NCI-H146 treated with DMSO at 0.1 percent for 48 hours (cell line): ENCODE measurements at regions not wholly inside any gene's neighbourhood (a gene's known extent, or its start where the extent isn't known, plus 50 kb on each side); places are given as distances from the start of the nearest gene placed in this dataset.
"Not testable (repeated sequence)": the region's sequence is repeated elsewhere in the genome, so short reads cannot be mapped to it uniquely, and the experiment has no call there.

Experiments used
- DNase-seq: peaks from one replicate; lab custom pipeline; 2025; ENCODE audit not compliant: unreplicated experiment; lab: John Stamatoyannopoulos, UW

DNA sequence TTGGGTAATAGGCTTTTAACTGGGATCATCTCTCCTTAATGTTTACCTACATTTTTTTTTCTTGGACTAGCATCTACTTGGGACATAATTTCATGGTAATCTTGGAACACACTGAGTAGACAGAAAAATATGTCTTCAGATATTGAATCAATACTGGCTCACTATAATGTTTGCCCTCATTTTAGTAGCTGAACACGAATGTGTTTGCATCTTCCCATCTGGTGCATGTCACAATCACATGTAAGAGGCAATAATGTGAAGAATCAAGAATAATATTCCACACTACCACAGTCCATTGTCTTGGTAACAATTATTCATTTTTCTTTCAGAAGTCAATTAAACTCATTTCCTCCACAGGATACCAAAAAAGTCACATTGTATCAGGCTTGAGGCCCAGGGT lies 382.7 kb upstream of the CDH10 start:
- no peak for DNase-seq

DNA sequence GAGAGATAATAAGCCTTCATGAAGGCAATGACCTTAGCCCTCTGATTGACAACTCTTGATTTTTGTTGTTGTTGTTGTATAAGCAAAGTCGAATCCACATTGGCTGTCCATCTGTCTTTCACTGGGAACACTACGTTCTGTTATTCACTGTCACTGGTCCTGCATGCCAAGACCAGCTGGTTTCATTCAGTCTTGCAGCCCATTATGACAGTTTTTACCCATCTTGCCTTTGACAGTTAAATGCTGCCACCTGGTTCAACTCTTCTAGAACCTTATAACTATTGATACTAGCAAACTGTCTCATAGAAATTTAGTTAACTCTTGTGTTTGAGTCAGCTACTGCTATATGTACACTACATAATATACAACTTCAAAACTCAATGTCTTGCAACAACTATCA lies 382.3 kb upstream of the CDH10 start:
- no peak for DNase-seq

DNA sequence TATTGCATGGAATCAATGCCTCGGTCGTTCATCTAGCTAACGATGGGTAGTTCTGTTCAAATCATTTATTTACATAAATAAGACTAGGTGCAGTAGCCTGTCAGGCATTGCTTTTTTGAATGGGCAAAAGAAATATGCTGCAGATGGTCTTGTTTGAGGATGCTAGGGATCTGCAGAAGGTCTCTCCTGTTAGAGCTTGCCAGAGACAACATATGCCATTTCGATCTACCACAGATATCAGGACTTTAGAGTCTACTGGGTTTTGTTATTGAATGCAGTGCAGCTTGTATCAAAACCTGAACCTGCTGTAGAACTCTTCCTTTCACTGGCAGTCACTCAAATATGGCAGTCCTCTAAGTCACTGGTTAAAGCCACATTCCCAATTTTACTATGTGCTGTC lies 381.1 kb upstream of the CDH10 start:
- no peak for DNase-seq

DNA sequence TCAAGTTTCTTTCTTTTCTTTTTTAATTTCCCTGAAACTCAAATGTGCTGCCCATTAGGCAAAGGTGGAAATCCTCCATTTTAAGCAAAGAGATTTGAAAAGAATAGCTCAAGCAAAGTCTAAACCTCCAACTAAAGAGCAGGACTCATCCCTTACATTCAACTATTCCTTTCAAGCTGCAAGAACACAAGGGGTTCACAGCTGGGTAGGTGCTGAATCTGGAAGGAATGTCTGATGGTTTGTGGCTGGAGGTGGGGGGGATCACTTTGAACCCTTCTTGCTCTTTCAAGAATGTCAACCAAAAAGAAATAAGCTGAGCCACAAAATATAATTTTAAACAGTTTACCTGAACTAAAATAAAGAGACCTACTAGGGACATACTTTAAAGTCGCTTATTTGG lies 375.7 kb upstream of the CDH10 start:
- no peak for DNase-seq

DNA sequence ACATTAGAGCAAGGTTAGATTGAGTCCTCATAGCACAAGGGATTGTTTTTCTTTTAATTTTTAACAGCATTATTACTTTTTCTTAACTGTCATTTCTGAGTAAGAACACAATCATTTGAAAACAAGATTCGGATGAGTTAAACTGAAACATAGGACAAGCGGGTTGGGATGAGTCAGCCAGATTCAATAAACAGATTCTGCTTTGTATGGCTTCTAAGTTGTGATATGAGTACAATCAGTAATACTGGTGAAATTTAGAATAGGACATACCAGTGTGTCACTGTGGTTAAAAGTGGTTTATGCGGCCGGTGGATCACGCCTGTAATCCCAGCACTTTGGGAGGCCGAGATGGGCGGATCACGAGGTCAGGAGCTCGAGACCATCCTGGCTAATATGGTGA lies 364.3 kb upstream of the CDH10 start:
- DNase-seq = no peak

DNA sequence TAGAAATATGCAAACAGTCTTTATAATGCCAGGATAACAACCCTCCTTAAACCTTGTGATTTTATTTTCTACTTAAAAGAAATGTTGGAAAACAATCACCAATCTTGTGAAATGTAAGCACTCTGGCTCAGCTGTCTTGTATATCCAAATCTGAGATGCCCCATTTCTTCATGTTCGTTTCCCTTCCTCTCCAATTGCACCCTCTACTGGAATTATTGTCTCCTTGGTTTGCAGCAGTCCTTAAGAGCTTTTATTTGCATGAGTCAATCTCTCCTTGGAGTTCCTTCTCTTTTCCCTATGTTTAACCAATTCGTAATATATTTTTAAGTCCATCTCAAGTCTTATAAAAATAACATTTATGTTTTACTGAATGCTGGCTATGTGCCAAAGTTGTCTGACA lies 362.0 kb upstream of the CDH10 start:
- DNase-seq = peak; percentile 11

DNA sequence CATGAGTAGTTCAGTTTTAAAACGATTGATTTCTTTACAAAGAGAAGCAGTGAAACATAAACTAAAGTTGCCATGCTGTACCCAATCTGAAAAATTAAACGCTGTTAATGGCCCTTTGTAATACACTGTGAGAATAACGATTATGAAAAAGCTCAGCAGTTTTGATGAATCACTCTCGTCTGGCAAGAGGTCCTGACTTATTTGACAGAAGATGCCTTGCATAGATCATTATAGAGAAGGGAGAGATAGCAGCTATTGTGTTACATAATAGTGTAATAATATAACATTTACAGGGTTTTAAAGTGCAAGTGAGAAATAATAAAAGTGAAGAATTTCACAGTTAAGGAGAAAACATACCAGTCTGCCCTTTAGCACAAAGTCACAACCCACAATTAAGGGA lies 361.5 kb upstream of the CDH10 start:
- DNase-seq = peak; percentile 3

DNA sequence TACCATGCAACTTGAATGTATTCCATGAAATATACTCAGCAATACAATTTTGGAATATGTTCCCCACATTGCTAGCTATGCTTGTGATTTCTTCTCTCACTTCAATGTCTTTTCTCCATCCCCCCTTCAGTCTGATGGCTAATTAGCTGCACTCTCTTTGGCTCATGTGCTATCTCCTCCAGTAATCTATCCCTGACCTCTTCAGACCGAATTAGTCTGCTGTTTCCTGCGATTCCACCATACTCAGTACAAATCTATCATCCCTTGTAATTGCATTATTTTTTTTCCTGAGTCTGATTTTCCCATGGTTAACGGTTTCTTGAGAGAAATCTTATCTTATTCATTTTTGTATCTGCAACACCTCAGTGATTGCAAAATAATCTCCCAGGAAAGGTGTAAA lies 360.7 kb upstream of the CDH10 start:
- DNase-seq = no peak

DNA sequence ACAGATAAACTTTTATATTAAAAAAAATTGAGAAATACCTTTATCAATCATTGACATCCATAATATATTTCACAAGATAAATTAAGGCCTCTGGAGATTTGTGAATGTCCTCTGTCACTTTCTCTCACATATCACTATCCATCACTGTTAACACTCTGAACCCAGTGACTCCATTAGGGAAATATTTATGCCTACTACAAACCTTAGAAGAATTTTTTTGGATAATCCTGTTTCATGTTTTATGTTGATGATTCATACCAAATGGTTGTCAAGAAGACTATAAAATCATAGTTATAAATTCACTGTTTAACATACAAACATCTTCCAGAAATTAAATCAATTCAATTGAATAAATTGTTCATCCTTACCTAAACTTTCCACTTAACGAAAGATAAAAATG lies 357.6 kb upstream of the CDH10 start:
- no peak for DNase-seq

DNA sequence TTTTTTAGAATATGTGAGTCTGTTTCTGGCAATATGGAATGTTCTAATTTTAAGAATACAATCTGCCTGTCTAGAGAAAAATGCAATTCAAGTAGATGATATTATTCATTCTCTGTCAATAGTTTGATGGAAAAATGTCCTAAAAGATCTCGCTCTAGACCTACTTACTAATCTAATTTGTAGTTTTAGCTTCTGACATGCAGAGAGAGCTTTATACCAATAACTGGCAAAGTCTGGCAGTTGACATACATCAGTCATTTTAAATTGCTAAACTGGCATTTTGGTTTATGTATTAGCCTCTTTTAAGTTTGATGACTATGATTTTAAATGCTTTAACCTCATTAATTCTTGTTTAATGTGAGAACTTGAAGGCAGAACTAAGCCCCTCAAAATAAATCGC lies 355.0 kb upstream of the CDH10 start:
- DNase-seq = no peak

DNA sequence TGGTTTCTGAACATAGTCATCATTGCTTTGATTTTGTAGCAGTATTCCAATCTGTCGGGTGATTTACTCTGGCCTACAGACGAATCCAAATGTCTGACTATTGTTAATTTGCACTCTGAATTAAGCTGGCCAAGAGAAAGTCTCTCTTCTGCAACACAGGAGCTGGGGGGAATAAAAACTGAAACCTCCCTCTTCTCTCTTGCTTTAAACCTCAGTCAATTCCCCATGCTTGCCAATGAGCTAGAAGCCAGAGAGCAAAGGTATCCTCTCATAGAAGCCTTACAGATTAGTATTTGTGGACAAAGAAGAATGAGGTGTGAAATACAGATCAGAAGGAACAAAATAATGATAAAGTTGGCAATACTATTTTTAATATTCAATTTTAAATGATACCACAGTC lies 353.9 kb upstream of the CDH10 start:
- no peak for DNase-seq

DNA sequence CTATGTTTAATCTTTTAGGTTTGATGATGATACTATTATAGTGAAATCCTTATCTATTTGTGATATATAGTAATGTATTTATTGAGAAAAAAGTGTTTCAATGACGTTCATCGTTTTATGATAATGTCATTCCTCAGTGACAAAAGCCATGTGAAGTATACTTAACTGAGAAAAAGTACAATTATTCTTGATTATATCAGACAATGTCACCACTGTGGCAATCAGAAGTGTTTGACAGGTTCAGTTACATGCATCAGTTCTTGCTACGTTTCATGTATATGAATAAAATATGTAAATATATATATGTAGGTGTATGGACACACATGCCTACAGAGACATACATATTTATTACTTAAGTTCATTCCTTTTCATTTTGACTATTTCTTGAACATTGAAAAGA lies 341.5 kb upstream of the CDH10 start:
- no peak for DNase-seq

DNA sequence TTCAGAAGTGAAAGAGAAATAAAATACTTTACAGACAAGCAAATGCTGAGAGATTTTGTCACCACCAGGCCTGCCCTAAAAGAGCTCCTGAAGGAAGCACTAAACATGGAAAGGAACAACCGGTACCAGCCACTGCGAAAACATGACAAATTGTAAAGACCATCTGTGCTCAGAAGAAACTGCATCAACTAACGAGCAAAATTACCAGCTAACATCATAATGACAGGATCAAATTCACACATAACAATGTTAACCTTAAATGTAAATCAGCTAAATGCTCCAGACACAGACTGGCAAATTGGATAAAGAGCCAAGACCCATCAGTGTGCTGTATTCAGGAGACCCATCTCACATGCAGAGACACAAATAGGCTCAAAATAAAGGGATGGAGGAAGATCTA lies 333.8 kb upstream of the CDH10 start:
- DNase-seq = not testable (repeated sequence)

DNA sequence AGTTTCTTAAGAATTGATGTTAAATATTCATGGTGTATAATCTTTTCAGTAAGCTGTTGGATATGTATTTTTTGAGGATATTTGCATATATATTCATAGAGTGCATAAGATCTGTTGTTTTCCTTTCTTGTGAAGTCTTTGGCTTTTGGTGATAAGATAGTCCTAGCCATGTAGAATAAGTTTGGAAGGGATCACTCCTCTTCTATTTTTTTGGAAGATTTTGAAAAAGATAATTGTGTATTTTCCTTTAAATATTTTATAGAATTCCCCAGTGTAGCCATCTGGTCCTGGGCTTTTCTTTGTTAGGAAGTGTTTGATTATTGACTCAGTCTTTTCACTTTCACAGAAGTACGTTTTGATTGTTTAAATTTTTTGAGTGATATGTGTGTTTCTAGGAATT lies 318.8 kb upstream of the CDH10 start:
- DNase-seq = no peak

DNA sequence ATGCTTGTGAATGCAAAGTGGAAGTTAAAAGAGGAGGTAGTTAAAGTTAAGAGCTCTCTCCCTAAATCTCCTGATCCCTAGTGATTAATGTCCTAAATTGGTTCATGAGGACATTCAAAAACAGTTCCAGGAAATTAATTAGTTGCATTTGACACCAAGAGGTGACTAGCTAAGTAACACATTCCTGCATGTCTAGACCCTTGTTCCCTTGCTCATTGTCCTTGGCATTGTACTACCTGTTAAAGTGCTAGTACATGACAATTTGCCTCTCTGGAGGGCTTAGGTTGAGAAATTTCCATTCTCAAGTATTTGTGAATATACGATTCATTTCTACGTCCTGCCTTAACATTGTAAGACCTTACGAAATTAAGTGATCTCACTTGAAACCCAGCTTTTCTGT lies 278.6 kb upstream of the CDH10 start:
- DNase-seq = no peak

DNA sequence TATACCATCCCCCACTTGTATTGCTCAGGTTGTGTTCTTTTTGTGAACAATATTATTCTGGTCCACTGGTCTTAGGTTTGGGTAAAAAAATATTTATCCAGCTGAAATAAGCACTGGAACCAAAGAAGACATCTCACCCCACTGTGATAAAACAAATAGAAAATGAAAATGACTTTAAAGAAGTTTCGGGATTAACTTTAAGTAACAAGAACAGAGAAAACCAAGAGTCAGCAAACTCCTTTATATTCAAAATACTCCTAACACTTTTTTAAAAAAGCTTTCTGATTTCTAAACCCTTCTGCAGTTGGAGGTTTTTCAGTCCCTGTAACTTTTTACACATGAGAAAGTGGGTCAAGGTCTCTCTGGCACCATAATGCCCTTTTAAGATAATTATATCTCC lies 273.9 kb upstream of the CDH10 start:
- no peak for DNase-seq

DNA sequence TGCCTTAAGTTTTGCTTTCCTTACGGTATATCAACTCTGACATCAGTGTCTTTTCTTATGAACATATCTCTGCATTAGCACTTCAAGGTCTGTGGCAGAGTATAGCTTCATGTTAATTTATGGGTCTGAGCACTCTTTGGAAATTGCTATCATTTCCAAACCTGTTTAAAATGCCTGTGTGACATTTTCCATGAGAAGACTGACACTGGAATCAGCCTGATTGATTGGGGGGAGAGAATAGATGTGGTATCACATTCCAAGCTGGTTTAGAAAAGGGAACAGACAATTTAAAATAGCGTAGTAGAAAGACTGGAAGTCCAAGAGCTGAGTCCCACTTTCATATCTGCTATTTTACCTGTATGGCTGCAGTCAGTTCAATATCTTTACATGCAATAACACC lies 272.1 kb upstream of the CDH10 start:
- no peak for DNase-seq

DNA sequence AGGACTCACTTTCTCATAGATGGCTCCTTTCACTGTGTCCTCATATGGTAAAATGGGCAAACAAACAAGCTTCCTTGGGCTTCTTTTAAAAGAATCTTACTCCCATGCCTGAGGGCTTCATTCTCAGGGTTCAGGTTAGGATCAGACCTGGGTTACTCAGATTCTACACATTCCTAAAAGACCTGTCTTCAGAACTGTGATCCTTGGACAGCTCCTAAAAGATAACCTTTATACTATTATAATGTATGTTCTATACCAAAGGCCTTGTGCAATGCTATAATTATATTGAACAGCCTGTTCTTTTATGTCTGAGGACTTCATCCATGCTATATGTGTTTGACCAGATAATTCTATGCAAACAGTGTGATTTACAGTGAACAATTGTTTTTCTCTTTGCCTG lies 264.4 kb upstream of the CDH10 start:
- DNase-seq = no peak

DNA sequence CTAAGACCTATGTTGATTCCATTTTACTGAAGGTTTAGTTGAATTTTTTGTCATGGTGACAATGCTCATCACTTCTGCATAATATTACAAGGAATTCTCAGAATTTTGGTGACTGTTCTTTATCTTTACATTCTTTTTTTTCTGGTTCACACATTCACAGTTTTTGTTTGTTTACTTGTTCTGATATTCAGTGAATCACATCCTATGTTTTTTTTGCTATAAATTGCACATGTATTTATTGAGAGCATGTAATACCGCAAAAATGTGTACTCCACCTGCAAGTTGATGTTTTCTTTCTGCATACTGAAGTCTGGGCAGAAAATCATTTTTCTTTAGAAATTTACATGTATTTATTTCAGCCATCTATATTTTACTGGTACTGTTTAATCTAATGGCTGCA lies 261.9 kb upstream of the CDH10 start:
- no peak for DNase-seq

DNA sequence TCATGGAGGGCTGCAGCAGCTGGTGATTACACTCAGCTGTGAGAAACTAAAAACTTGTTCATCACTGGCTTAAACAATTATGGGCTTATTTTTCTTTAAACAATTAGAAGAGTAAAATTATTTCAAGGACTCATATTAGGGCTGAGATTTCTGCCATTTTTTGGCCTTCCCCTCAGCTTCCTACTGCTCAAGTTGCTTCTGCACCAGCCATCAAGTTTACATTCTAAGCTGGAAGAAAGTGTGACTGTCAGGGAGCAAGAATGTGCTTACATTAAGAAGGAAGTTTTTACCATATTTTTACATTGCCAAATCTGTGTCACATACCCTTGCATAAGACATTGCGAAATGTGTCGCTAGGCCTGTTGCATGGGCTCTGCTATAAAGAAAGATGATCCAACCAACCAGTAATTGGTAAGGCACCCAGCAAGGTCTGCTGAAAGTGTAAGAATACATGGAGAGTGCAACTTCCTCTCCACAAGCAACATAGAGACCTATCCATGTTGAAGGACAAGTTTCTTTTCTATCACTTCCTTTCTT lies 260.3 kb upstream of the CDH10 start:
- no peak for DNase-seq

DNA sequence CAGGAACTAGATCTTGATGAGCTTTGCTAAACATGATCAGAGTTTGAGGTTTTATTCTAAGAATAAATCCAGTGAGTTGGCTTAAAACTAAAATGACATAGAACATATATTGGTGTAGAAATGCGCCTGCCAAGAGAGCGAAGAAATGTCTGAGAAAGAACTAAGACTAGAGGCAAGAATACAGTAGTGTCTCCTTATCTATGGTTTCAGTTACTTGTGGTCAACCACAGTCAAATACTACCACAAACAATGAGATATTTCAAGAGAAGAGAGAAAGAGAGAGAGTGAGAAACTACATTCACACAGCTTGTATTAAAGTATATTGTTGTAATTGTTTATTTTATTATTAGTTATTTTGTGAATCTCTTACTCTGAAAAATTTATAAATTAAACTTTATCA lies 254.4 kb upstream of the CDH10 start:
- no peak for DNase-seq

DNA sequence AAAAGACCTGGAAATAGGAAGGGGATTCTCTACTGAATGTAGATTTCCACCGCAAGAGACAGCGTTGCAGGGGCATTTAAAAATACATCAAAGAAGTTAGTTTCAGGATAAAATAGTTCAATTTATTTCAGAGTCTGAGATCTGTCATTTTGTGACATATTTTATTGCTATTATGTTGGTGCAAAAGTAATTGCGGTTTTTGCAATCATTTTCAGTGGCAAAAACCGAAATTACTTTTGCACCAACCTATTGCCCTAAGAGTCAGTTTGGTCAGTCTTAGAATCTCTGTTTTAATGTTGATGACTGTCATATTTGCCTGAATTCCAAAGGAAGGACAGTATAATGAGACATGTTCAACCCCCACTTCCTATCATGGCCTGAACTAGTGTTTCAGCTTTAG lies 219.5 kb upstream of the CDH10 start:
- DNase-seq = no peak

DNA sequence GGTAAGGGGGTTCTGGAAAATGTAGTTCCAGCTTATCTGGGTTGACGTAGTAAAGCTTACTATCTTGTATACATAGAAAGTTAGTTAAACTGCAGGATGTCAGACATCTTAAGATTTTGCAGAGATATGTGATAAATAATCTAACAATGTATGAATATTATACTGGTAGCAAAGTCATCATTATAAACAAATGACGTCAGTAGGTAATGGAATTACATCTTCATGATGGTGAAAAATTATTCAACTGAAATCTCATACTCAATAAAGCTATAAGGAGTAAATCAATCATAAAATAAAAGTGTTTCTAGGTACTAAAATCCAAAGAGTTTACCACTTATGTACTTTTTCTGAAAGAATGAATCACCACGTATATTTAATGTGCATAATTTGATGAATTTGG lies 217.3 kb upstream of the CDH10 start:
- DNase-seq = no peak

DNA sequence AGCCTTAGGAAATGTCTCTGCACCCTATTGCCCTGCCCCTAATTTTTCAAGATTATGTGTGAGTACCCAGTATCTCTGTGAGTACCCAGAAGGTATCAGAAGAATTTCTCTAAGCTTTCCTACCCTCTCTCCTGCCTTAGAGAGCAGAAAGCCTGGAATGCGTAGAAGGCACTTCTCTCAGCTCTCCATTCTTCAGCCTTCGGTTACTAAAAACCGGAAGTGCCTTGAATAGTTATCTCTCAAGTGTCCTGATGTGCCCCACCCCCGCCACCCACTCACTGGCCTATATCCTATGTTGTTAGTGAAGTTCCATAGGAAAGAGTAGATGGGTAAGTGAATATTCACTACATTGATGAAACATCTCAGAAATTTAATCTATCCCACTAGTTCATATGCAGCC lies 210.7 kb upstream of the CDH10 start:
- DNase-seq = no peak
